ENCODE measurements at regions not wholly inside any gene's neighbourhood (a gene's known extent, or its start where the extent isn't known, plus 50 kb on each side); places are given as distances from the start of the nearest gene placed in this dataset.

DNA sequence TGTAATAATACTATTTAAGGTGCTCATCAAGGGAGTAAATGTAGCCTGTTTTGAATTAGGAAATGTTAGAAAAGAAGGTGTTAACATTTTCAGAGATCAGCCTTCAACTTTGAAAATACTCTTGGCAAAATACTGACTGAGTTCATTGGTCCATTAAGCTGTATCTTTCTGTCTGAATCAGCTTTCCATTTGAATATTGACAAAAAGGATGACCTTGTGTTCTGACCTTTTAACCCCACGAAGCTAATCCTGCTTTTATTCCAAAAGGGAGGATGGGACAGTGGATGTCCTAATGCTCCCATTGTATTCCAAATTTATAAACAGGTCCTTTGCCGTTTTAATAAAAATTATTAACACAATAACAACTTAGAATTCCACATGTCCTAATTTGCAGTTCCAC is 259.7 kb upstream of the NRIP1 start:
- TF ChIP-seq, protein P1, sequence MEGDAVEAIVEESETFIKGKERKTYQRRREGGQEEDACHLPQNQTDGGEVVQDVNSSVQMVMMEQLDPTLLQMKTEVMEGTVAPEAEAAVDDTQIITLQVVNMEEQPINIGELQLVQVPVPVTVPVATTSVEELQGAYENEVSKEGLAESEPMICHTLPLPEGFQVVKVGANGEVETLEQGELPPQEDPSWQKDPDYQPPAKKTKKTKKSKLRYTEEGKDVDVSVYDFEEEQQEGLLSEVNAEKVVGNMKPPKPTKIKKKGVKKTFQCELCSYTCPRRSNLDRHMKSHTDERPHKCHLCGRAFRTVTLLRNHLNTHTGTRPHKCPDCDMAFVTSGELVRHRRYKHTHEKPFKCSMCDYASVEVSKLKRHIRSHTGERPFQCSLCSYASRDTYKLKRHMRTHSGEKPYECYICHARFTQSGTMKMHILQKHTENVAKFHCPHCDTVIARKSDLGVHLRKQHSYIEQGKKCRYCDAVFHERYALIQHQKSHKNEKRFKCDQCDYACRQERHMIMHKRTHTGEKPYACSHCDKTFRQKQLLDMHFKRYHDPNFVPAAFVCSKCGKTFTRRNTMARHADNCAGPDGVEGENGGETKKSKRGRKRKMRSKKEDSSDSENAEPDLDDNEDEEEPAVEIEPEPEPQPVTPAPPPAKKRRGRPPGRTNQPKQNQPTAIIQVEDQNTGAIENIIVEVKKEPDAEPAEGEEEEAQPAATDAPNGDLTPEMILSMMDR (IDR thresholded peaks at IDR 0.05): no peak
- H3K27me3 Mint-ChIP-seq (ENCODE audit: unreplicated experiment): peaks cover 3% of the 10 kb centered on the region
- no peak overlapping the region for H3K27ac Mint-ChIP-seq (ENCODE audit: unreplicated experiment)
- no peaks in the 10 kb centered on the region for H3K36me3 Mint-ChIP-seq (ENCODE audit: unreplicated experiment)
- no peak overlapping the region for H3K4me3 Mint-ChIP-seq (ENCODE audit: unreplicated experiment)
- H3K9me3 Mint-ChIP-seq (ENCODE audit: unreplicated experiment): no peaks in the 10 kb centered on the region
- DNase-seq (ENCODE audit: extremely low spot score, unreplicated experiment): no peak
- no peaks in the 10 kb centered on the region for H3K4me1 Mint-ChIP-seq (ENCODE audit: unreplicated experiment)

DNA sequence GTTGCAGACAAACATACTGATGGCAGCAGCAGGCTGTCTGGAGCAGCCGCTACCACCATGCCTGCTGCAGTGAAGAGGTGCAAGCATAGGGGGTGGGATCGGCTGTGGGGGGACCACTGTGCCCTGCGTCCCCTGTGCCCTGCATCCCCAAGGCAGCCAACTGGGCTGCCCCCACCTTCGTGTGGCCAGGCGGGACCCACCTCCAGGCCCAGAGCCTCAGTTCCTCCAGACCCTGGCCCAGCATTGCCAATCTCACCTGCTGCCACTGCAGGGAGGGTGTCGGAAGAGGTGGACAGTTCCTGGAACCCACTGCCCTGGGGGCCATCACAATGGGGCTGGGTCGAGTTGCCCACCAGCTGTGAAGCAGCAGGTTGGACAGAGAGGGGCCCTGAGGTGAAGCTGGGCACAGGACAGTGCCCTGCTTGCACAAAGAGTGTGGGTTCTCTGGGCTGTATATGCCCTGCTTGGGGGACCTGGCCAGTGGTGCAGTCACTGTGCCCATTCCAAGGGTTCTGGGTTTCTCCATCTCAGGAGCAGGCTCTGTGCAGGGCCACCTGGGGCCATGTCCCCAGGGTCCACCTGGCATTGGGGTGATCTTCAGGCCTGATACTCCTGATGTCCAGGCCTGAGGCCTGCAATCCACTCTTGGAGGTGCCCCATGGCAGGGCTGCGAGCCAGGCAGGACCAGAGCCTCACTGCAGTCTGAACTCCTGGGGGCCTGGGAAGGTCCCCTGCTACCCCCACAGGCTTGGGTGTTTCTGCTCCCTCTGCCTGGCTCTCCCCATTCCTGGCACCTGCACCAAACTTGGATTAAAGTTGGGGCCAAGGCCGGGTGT is 261.4 kb upstream of the NRIP1 start:
- no peak overlapping the region for H3K27ac Mint-ChIP-seq (ENCODE audit: unreplicated experiment)
- no peak for DNase-seq (ENCODE audit: extremely low spot score, unreplicated experiment)
- TF ChIP-seq, protein P1 (IDR thresholded peaks at IDR 0.05): no peak
- no peaks in the 10 kb centered on the region for H3K4me1 Mint-ChIP-seq (ENCODE audit: unreplicated experiment)
- no peaks in the 10 kb centered on the region for H3K36me3 Mint-ChIP-seq (ENCODE audit: unreplicated experiment)
- no peaks in the 10 kb centered on the region for H3K9me3 Mint-ChIP-seq (ENCODE audit: unreplicated experiment)
- no peak overlapping the region for H3K4me3 Mint-ChIP-seq (ENCODE audit: unreplicated experiment)
- no peaks in the 10 kb centered on the region for H3K27me3 Mint-ChIP-seq (ENCODE audit: unreplicated experiment)

DNA sequence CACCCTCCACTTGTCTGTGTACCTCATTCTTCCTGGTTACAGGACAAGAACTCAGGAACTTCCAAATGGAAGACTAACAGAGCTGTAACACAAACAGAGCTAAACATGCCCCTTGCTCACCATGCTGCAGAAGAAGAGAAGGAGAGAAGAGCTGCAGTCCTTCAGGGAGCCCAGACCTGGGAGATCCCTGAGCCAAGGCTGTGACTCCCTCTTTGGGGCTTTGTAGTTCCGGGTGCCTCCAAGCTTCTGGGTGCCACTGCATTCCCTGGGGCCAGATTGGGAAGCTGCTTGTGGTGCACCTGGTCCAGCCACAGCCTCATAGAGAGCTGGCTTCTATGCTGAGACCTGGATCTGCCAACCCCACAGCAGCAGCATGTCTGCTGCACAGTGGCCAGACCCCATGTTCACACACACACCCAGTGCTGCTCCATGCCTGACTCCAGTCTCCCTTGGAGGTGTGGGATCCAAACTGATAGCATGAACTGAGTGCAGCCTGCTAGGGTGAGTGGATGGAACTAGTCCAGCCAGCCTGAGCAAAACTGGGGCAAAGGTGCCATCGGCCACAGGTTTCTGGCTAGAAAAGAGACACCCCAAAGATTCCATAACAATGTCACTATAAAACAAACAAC is 263.0 kb upstream of the NRIP1 start:
- DNase-seq (ENCODE audit: extremely low spot score, unreplicated experiment): no peak
- no peaks in the 10 kb centered on the region for H3K36me3 Mint-ChIP-seq (ENCODE audit: unreplicated experiment)
- H3K27me3 Mint-ChIP-seq (ENCODE audit: unreplicated experiment): no peaks in the 10 kb centered on the region
- H3K27ac Mint-ChIP-seq (ENCODE audit: unreplicated experiment): no peak overlapping the region
- TF ChIP-seq, protein P1 (IDR thresholded peaks at IDR 0.05): no peak
- no peak overlapping the region for H3K4me3 Mint-ChIP-seq (ENCODE audit: unreplicated experiment)
- H3K9me3 Mint-ChIP-seq (ENCODE audit: unreplicated experiment): no peaks in the 10 kb centered on the region
- no peaks in the 10 kb centered on the region for H3K4me1 Mint-ChIP-seq (ENCODE audit: unreplicated experiment)

DNA sequence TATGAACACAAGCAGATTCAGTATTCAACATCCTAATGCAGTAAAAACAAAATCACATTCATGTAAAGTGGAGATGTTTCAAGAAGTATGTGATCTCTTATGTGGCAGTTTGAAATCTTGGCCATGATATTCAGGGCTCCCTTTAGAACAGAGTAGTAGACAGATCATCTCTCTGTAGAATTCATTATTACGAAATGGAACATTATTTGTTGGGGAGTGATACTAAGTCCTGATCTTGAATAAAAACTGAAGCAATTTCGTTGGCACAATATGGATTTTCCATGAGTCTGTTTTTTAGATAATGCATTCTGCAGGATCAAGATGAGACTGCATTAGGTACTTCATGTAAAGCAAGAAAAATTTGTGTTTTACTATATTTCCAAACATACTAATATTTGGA is 264.4 kb upstream of the NRIP1 start:
- no peaks in the 10 kb centered on the region for H3K27me3 Mint-ChIP-seq (ENCODE audit: unreplicated experiment)
- TF ChIP-seq, protein P1 (IDR thresholded peaks at IDR 0.05): no peak
- no peak overlapping the region for H3K27ac Mint-ChIP-seq (ENCODE audit: unreplicated experiment)
- no peaks in the 10 kb centered on the region for H3K36me3 Mint-ChIP-seq (ENCODE audit: unreplicated experiment)
- no peak for DNase-seq (ENCODE audit: extremely low spot score, unreplicated experiment)
- no peaks in the 10 kb centered on the region for H3K9me3 Mint-ChIP-seq (ENCODE audit: unreplicated experiment)
- no peaks in the 10 kb centered on the region for H3K4me1 Mint-ChIP-seq (ENCODE audit: unreplicated experiment)
- H3K4me3 Mint-ChIP-seq (ENCODE audit: unreplicated experiment): no peak overlapping the region

DNA sequence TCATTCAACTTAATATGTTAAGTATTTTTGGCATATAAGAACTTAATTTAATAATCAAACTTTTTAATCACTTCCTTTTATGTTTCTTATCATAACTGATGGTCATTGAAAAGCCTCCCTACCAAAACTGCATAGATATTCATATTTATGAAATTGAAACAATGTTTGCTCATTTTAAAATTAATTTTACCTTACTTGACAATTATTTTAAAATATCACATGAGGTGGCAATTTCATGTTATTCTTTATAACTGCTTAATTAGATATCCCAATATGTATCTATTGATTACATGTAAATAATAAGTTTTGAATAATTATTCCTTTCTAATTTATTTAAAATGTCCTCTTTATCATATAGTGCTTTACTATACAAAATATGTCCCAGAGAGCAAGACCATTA is 266.1 kb upstream of the NRIP1 start:
- H3K27me3 Mint-ChIP-seq (ENCODE audit: unreplicated experiment): no peaks in the 10 kb centered on the region
- H3K36me3 Mint-ChIP-seq (ENCODE audit: unreplicated experiment): no peaks in the 10 kb centered on the region
- no peak for DNase-seq (ENCODE audit: extremely low spot score, unreplicated experiment)
- H3K4me1 Mint-ChIP-seq (ENCODE audit: unreplicated experiment): no peaks in the 10 kb centered on the region
- H3K9me3 Mint-ChIP-seq (ENCODE audit: unreplicated experiment): no peaks in the 10 kb centered on the region
- H3K27ac Mint-ChIP-seq (ENCODE audit: unreplicated experiment): no peak overlapping the region
- TF ChIP-seq, protein P1 (IDR thresholded peaks at IDR 0.05): no peak
- H3K4me3 Mint-ChIP-seq (ENCODE audit: unreplicated experiment): no peak overlapping the region
